ENCODE measurements at regions not wholly inside any gene's neighbourhood (a gene's known extent, or its start where the extent isn't known, plus 50 kb on each side); places are given as distances from the start of the nearest gene placed in this dataset.

DNA sequence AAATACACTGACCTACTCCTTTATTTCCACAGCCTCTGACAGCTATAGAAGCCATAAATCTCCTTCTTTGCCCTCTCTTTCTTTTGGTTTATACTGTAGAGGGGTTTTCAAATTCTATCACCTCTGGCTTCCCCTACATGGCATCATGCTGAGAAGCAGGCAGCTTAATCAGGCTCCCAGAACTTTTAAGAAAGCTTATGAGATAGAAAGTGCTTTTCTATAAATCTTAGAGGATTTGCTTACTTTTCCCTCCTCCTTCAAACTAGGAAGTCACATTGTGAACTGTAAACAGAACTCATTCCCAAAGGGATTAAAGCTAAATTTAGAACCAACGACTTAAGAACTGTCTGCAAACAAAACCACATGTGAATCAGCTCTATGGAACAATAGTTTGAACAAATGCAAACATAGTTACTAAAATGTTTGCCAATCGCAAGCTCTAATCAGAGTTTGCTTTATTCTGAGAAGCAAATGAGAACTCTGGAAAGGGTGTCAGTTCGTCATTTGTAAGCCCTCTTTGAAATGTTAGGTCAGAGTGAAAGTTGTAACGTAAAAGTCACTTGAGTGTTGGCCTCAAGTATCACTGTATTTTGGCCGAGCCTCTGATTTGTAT lies 344.1 kb downstream of the RFC3 start (continued):
- no peak for TF ChIP-seq MXI1 (IDR thresholded peaks at IDR 0.05; ENCODE audit: borderline replicate concordance, low read depth, low read length)

GRCh38 chr13:34162544-34162933 lies 344.6 kb downstream of the RFC3 start:
- POLR2A ChIA-PET (ENCODE audit: unreplicated experiment), result no interaction called here
- H2BK120ac ChIP-seq (ENCODE audit: low read depth, low read length), result peak overlapping the region; percentile 52; the same call in 1 of the 2 replicates
- no peak for TF ChIP-seq CHD1 (IDR thresholded peaks at IDR 0.05; ENCODE audit: low read depth, low read length)
- TF ChIP-seq USF2 (IDR thresholded peaks at IDR 0.05; ENCODE audit: low read depth, low read length), result no peak
- no peak for TF ChIP-seq RCOR1 (IDR thresholded peaks at IDR 0.05; ENCODE audit: insufficient replicate concordance, low read length)
- TF ChIP-seq FOS (IDR thresholded peaks at IDR 0.05; ENCODE audit: low read depth, low read length), result no peak
- no peak for TF ChIP-seq SMC3 (IDR thresholded peaks at IDR 0.05; ENCODE audit: low read depth, low read length)
- TF ChIP-seq RAD21 (IDR thresholded peaks at IDR 0.05; ENCODE audit: low read length), result no peak
- TF ChIP-seq NFE2L2 (IDR thresholded peaks at IDR 0.05; ENCODE audit: low read depth, low read length), result no peak
- no peak for TF ChIP-seq CEBPB (IDR thresholded peaks at IDR 0.05; ENCODE audit: low read depth, low read length)
- TF ChIP-seq BHLHE40 (IDR thresholded peaks at IDR 0.05; ENCODE audit: low read depth, low read length), result no peak
- no peak for TF ChIP-seq MAFK (IDR thresholded peaks at IDR 0.05; ENCODE audit: low read depth, low read length)
- no peak for TF ChIP-seq ELK1 (IDR thresholded peaks at IDR 0.05; ENCODE audit: borderline replicate concordance, low read depth, low read length)
- TF ChIP-seq MXI1 (IDR thresholded peaks at IDR 0.05; ENCODE audit: borderline replicate concordance, low read depth, low read length), result no peak
- no peak for TF ChIP-seq MAZ (IDR thresholded peaks at IDR 0.05; ENCODE audit: borderline replicate concordance, low read depth, low read length)
- no peak for TF ChIP-seq RFX5 (IDR thresholded peaks at IDR 0.05; ENCODE audit: low read depth, low read length)
- TF ChIP-seq POLR2A (IDR thresholded peaks at IDR 0.05; ENCODE audit: low read depth, low read length), result no peak

More at GRCh38 chr13:34162544-34162933, 344.6 kb downstream of the RFC3 start:
- Histone ChIP-seq H3K4me3 (ENCODE audit: insufficient read depth, low read depth, low read length) (peak overlapping the region; percentile 31; the same call in 1 of the 2 replicates), H4K5ac (ENCODE audit: low read depth, low read length) (peak overlapping the region; percentile 36; the same call in 1 of the 2 replicates), H3K27me3 (ENCODE audit: control insufficient read depth, insufficient read depth, low read length) (no peaks in the 10 kb centered on the region), H3K36me3 (ENCODE audit: control insufficient read depth, insufficient read depth, low read length) (no peaks in the 10 kb centered on the region), H4K91ac (ENCODE audit: insufficient read depth, low read depth, low read length) (no peak overlapping the region), H2AFZ (replicated peaks; ENCODE audit: low read length, poor library complexity) (peak overlapping the region; percentile 68), H3K27ac (ENCODE audit: insufficient read depth, low read length) (no peak overlapping the region), H2BK20ac (ENCODE audit: low read depth, low read length) (peak overlapping the region; percentile 46; the same call in 1 of the 2 replicates), H2AK5ac (ENCODE audit: low read depth, low read length) (no peak overlapping the region), H3K9me1 (ENCODE audit: insufficient read depth, low read length) (0 out of 2 replicates have a peak, but pooled peaks cover 2% of the 10 kb centered on the region), H3K4me2 (ENCODE audit: low read depth, low read length) (peak overlapping the region; percentile 86), H3K14ac (replicated peaks; ENCODE audit: low read depth, low read length) (peak overlapping the region; percentile 58), H4K20me1 (ENCODE audit: insufficient read depth, low read length) (no peaks in the 10 kb centered on the region), H2BK5ac (ENCODE audit: low read depth, low read length, poor library complexity, severe bottlenecking) (peak overlapping the region; percentile 64), H3K9me3 (ENCODE audit: control insufficient read depth, insufficient read depth, low read length) (no peaks in the 10 kb centered on the region), H3K4ac (ENCODE audit: low read depth, low read length) (peak overlapping the region; percentile 65; the same call in 1 of the 2 replicates), H3K79me1 (ENCODE audit: low read depth in 1 of 2, low read length in 2 of 2) (no peaks in the 10 kb centered on the region), H2AK9ac (replicated peaks; ENCODE audit: low read depth, low read length, poor library complexity) (no peak overlapping the region), H3K56ac (ENCODE audit: extremely low read depth, insufficient read depth, low read length) (no peak overlapping the region), H3K4me1 (ENCODE audit: control insufficient read depth, insufficient read depth, low read length) (peaks cover 7% of the 10 kb centered on the region; the same call in 1 of the 2 replicates), H3K23ac (ENCODE audit: low read depth, low read length) (peak overlapping the region; percentile 58; the same call in 1 of the 2 replicates), H2BK15ac (ENCODE audit: low read depth, low read length) (no peak overlapping the region), H3K18ac (ENCODE audit: low read depth, low read length) (peak overlapping the region; percentile 60; the same call in 1 of the 2 replicates), H3K9ac (ENCODE audit: low read depth, low read length) (no peak overlapping the region), H4K8ac (ENCODE audit: low read depth in 2 of 2, low read length in 2 of 2) (peak overlapping the region in 1 of 2 experiments; percentile 33; a peak in 1 of 4 replicates)
- ATAC-seq (ENCODE audit: low read depth) (peak; percentile 51), DNase-seq (peak; percentile 34)
- intact Hi-C loops (cut with micrococcal nuclease), result loop anchor here (5.0 kb wide), 1 partner anchor 35 kb away; no protein-coding TSS in a partner anchor
- in situ Hi-C loops (cut with MboI; ENCODE audit: low sequenced_read_pairs), result no loop called here
- CTCF ChIA-PET, result no interaction called here
- BruUV-seq (replicated peaks), result no TSS peak
- no CpG with 5 or more reads among the region's 3 CpGs for WGBS, 2 experiments (ENCODE audit: extremely low coverage in 2 of 2, insufficient read length in 1 of 2)
- dilution Hi-C loops (cut with HindIII; ENCODE audit: low sequenced_read_pairs, unreplicated experiment), result no loop called here

Data from IMR-90 (cell line).